GM12873 (cell line): ENCODE measurements at regions not wholly inside any gene's neighbourhood (a gene's known extent, or its start where the extent isn't known, plus 50 kb on each side); places are given as distances from the start of the nearest gene placed in this dataset.

ENCODE experiments used
- CTCF ChIP-seq: IDR thresholded peaks from 2 replicates; pipeline ENCODE4 v1.5.1; 2012; ENCODE audit warnings: low read depth, mild to moderate bottlenecking, moderate library complexity, low read length, control low read depth; ENCODE audit not compliant: insufficient read depth; ENCODE audit errors: missing control alignments

- no peak for TF ChIP-seq CTCF
Observed at GRCh38 chr4:133801883-133802282, 399.7 kb downstream of the PABPC4L start.

- TF ChIP-seq CTCF, result no peak
Observed at GRCh38 chr4:133800966-133801365, 400.6 kb downstream of the PABPC4L start.

GRCh38 chr4:133799717-133800315 is 401.8 kb downstream of the PABPC4L start:
- TF ChIP-seq CTCF, result no peak

- TF ChIP-seq CTCF, result no peak
Observed at GRCh38 chr4:133777661-133778060, 423.9 kb downstream of the PABPC4L start.

GRCh38 chr4:133776961-133777360 is 424.6 kb downstream of the PABPC4L start:
- TF ChIP-seq CTCF, result no peak

GRCh38 chr4:133776503-133776902 is 425.1 kb downstream of the PABPC4L start:
- no peak for TF ChIP-seq CTCF

- no peak for TF ChIP-seq CTCF
Observed at GRCh38 chr4:133775881-133776280, 425.7 kb downstream of the PABPC4L start.
